DMS 273 (cell line): ENCODE measurements at regions not wholly inside any gene's neighbourhood (a gene's known extent, or its start where the extent isn't known, plus 50 kb on each side); places are given as distances from the start of the nearest gene placed in this dataset.
A peak's percentile ranks its signal among the peaks of the same experiment; 100 is the strongest.

Source experiments
- DNase-seq: peaks from one replicate; lab custom pipeline; 2025; ENCODE audit not compliant: unreplicated experiment; lab: John Stamatoyannopoulos, UW

GRCh38 chr20:50284811-50285375, 94.3 kb downstream of the CEBPB start:
- peak; percentile 20 for DNase-seq

- no peak for DNase-seq
Observed at GRCh38 chr20:50285376-50286173, 94.9 kb downstream of the CEBPB start.

DNA sequence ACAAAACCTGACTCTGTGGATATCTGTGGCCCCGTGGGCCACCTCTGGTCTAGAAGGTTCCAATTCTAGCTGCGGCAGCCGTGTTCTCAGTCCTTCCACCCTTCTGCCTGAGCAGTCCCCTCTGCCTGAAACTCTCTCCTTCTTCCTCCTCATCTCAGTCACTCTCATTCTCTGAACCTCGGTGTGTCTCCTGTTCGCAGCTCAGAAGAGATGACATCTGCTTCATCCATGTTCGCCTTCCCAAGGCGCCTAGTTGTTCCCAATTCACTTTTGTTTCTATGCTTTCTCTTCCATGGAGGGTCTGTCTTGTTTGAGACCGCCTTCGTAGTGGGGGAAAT, 95.5 kb downstream of the CEBPB start:
- no peak for DNase-seq

DNA sequence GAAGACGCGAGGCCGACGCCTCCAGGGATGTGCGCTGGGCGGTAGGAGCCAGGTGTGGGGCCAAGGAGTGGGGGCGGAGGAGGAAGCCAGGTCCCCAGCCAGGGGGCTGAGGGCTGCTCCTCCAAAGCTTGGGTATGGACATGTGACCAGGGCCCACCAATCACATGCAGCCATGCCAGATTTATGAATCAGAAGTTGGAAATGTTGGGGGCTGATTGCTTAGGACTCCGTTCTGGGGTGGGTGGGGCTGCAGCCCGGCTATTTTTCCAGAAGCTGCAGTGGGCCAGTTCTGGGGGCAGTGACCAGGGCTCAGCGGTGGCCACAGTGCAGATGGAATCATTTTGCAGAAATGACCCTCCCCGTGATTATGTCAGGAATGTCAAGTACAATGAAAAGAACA, 96.0 kb downstream of the CEBPB start:
- no peak for DNase-seq

- DNase-seq, result no peak
Observed at GRCh38 chr20:50287512-50287911, 96.9 kb downstream of the CEBPB start.

DNA sequence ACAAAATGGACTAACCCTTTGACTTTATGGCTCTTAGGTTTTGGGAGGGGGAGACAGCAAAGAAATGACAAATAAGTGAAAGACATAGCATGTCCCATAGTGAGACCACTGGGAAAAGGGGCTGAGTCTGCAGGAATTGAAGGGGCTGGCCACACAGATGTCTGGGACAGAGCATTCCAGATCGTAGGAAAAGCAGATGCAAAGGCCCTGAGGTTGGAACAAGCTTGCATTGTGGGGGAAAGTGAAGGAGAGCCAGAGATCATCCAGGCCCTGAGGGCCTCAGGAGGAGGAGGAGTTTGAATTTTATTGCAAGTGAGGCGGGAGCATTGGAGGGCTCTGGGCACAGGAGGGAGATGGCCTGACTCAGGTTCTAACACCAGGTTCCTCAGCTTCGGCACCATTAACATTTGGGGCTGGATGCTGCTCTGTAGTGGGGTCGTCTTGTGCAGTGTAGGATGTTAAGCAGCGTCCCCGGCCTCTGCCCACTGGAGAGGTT, 97.5 kb downstream of the CEBPB start:
- DNase-seq, result no peak

- DNase-seq, result no peak
Observed at GRCh38 chr20:50289581-50289980, 99.0 kb downstream of the CEBPB start.

- DNase-seq, result no peak
Observed at GRCh38 chr20:50290112-50290511, 99.5 kb downstream of the CEBPB start.

DNA sequence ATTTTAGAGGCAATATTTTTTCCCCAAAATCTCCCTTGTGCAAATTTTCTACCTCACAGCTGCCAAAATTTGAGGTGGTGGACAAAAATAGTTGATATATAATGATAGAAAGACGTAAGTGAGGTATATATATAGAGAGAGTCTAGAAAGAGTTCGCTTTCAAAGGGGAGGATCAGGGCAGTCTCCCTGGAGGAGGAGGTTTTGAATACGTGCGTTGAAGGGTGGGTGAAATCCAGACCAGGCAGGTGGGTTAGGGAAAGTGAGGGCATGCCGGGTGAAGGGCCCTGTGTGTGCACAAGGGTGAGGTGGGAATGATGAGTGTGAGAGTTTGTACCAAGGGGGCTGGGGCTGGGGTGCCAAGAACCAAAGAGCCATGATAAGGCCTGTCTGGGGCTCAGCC, 100.2 kb downstream of the CEBPB start:
- no peak for DNase-seq

DNA sequence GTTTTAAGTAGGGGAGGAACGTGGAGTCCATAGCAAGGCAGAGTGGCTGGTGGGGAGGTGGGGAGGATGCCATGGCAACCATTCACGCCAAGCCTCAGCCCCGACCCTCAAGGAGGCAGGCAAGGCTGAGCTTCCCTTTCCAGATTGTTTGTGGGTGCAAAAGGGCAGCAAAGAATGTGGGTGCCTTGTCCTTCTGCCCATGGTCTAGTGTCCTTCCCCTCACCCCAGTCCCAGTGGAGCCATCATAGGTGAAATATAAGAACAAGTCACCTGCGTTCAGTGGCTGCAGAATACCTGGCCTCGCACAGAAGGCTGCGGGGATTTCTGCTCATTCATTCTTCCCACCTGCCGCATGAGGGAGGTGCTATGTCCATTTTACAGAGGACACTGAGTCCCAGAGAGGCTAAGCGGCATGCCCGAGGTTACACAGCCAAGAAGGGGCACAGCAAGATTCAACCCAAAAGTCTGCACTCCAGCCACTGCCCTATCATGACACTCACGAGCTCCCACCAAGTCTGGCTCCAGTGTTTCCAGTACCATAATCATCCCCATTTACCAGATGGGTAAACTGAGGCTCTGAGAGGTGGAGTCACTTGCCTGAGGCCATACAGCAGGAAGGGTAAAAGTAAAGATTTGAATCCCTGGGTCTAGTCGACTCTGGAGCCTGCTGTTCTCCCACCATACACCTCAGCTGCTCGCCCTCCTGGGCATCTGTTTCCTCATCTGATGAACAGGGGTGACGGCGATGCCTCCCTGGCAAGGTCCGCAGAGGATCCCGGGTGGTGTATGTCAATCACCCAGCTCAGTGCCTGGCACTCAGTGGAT, 100.8 kb downstream of the CEBPB start:
- DNase-seq, result no peak

DNA sequence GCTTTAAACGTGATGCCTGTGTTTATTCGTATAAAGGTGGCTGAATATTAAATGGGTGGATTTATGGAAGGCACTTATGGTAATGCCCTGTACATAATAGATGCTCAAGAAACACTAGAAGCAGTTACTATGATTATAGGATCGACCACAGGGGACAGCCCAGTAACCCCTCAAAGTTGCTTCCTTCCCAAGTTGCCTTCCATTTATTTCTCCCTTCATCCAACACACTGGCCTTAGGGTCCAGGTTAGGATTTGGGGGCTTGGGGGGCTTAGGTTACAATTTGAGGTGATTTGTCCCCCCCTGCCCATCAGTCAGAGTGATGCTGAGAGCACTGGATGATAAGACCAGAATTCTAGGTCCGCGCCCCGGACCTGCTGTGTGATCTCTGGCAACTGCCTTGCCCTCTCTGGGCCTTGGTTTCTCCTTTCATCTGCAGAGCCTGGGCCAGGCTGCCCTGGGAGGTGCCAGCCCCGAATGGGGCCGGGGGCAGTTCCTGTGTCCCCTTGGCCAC, 101.5 kb downstream of the CEBPB start:
- DNase-seq, result no peak

DNA sequence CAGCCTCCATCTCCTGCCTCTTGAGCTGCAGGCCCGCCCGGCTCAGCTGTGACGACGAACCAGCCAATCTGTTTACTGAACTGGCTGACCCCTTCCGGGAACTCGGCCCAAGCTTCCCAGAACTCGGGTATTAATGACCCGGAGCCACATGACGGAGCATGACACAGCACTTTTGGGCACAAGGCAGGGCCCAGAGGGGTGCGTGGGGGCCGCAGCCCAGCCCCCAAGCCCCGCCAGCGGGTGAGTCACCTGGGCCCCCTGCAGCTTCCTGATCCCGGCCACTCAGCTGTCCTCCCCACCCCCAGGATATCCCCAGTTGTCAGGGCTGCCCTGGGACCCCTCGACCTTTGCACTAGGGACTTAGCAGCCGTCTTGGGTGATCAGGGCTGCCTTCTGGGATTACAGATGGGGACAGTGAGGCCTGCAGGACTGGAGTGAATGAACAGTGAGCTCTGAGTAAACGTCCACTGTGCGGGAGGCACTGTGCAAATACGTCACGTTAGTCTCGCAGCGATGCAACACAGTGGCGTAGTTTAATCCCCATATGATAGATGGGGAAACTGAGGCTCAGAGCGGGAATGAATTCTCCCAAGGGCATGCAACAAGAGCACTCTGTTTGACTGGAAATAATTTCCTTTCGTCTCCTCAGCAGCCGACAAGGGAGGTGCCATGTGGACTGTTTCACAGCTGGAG, 102.1 kb downstream of the CEBPB start:
- peak; percentile 73 for DNase-seq

DNA sequence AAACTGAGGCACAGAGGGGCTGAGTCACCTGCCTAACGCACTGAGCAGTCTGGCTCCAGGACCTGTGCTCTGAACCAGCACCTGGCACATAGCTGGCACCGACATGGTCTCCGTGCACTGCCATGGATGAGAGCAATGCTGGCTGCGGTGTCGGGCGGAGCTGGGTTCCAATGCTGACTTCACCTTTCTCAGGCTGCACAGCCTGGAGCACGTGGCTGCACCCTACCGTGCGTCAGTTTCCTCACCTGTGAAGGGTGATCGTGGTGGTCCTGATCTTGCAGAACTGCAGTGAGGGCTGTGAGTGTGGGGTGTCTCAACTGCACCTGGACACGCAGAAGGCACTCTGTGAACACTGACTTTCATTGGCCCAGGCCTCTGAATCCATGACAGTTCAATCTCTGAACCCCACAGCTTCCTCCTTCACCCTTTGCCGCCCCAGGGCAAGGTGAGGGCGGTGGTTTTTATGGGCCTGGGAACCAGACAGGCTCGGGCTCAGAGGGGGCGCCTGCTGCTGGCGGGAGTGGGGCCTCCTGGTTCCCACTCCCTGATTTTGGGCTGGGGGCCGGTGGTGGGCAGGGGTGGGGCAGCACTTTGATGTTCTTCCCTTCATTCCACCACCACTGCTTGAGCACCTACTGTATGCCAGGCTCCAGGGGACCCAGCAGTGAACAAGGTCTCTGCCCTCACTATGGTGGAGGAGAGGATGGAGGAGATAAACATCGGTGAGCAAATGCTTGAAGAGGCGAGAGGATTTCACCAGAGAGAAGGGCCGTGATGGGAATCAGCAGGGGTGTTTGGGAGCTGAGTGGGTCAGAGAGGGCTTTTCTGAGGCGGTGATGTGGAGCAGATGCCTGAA, 102.9 kb downstream of the CEBPB start:
- no peak for DNase-seq

GRCh38 chr20:50294164-50295088, 103.8 kb downstream of the CEBPB start:
- DNase-seq, result no peak

GRCh38 chr20:50295345-50295744, 104.7 kb downstream of the CEBPB start:
- no peak for DNase-seq

DNA sequence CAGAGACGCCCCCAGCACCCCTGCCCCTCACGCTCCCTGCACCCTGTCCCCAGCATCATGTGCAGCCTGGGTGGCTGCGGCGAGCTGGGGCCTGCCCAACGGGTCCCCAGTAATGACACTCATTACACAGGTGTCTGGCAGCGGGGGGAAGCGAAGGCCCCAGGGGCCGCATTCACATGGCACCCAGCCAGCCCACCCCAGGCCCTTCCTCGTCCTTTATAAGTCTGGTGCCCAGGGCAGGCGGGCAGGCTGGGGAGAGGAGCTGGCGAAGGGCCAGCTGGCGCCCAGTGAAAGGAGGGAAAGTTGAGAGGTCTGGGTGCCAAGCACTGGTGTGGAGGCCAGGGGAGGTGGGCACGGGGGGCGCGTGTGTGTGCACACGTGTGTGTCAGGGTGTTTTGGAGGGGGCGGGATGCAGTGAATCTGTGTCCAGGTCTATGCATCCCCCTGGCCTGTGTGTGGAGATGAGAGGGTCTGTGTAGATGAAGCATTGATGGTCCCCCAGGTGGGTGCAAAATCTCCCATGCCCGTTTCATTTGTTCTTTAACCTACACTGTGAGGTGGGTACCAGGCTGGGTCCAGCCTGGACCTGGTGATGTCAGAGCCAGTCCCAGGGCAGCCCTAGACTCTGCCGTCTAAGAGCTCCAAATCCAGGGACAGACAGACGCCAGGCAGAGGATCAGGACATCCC, 105.3 kb downstream of the CEBPB start:
- peak; percentile 26 for DNase-seq

DNA sequence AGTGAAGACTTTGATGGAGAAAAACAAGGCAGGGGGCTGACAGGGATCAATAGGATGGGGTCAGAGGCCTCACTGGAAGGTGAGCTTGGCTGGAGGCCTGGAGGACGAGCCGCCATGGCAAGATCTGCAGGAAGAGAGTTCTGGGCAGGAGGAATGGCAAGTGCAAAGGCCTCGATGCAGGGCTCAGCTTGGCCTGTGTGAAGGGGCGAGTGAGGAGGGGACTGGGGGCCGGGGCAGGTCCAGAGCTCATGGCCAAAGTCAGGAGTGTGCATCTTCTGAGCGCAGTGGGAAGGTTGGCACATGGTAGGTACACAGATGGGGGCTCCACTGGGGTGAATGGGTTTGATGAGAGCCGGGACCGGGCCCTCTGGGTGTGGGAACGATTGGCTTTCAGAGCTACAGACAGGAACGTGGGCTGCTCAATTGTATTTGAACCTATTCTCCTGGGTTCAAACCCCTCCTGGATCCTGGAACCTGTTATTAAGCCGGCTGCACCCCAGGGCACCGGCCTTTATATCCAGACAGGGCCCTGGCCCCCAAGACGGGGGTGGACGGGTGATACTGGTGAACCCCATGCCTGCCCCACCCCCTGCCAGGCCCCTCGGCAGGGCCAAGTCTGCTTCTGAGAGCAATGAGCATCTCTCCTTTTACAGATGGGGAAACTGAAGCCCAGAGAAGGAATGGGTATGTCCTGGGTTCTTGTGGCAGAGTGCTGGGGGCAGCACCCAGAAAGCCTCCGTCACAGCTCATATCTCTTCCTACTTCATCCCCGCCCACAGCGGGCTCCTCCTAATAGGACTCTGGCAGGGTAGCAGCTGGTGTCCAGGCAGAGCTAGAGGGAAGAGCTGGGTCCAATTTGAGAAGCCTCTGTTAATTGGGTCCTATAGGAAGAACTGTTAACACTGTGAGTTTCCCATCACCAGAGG, 106.1 kb downstream of the CEBPB start:
- peak; percentile 17 for DNase-seq
